ENCODE measurements at regions not wholly inside any gene's neighbourhood (a gene's known extent, or its start where the extent isn't known, plus 50 kb on each side); places are given as distances from the start of the nearest gene placed in this dataset.
"Not testable (repeated sequence)": the region's sequence is repeated elsewhere in the genome, so short reads cannot be mapped to it uniquely, and the experiment has no call there.

- no peak for DNase-seq (ENCODE audit: low read depth)
- in situ Hi-C loops (cut with HindIII; ENCODE audit: low pct_unique_long_range_greater_than_20kb, low sequenced_read_pairs), result no loop called here
Observed at GRCh38 chr7:79646278-79646677, 192.8 kb upstream of the MAGI2 start.

DNA sequence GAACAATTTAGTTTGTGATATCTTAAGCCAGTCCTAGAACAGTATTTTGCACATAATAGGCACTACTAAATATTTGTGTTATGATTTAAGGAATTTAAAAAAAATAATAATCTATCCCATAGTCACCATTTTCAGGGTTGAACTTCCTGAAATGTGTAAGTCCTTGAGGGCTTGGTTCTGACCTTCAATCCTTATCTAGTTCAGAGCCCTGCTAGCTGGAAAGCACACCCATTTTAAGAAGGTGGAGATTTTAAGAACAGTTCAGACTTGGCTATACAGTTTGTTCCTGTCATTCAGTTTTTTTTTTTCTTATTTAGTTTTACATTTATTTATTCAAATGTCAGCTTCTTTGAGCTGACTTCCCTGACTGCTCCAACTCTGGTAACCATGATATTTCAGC, 183.4 kb upstream of the MAGI2 start:
- in situ Hi-C loops (cut with HindIII; ENCODE audit: low pct_unique_long_range_greater_than_20kb, low sequenced_read_pairs), result no loop called here
- DNase-seq (ENCODE audit: low read depth), result no peak

GRCh38 chr7:79625921-79626320, 172.5 kb upstream of the MAGI2 start:
- in situ Hi-C loops (cut with HindIII; ENCODE audit: low pct_unique_long_range_greater_than_20kb, low sequenced_read_pairs); DNase-seq (ENCODE audit: low read depth): not testable (repeated sequence)

DNA sequence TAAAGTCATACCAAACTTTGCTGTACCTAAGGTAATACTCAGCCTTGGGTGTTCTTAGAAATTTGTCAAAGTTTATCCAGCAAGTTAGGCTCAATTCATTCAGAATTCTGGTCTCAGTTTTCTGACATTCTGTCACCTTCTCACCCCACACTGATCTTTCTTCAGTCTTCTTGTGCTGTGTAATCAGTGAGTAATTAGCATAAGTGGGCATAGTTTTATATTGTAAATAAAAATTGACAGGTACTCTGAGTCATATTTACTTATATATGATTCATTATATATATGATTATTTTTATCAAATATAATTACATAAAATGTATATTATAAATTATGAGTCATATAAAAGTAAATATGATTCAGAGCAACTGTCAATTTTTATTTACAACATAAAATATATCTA, 170.9 kb upstream of the MAGI2 start:
- in situ Hi-C loops (cut with HindIII; ENCODE audit: low pct_unique_long_range_greater_than_20kb, low sequenced_read_pairs), result no loop called here
- DNase-seq (ENCODE audit: low read depth), result no peak

- in situ Hi-C loops (cut with HindIII; ENCODE audit: low pct_unique_long_range_greater_than_20kb, low sequenced_read_pairs), result no loop called here
- DNase-seq (ENCODE audit: low read depth), result no peak
Observed at GRCh38 chr7:79622781-79623180, 169.3 kb upstream of the MAGI2 start.

DNA sequence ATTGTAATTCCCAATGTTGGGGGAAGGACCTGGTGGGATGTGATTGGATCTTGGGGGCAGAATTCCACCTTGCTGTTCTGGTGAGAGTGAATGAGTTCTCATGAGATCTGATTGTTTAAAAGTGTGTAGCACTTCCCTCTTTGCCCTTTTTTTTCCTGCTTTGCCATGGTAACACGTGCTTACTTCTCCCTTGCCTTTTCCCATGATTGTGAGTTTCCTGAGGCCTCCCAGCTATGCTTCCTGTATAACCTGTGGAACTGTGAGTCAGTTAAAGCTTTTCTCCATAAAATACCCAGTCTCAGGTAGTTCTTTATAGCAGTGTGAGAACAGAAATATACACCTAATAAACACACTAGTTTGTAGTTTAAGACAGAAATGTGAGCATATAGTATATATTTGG, 166.8 kb upstream of the MAGI2 start:
- DNase-seq (ENCODE audit: low read depth), result no peak
- in situ Hi-C loops (cut with HindIII; ENCODE audit: low pct_unique_long_range_greater_than_20kb, low sequenced_read_pairs), result no loop called here

DNA sequence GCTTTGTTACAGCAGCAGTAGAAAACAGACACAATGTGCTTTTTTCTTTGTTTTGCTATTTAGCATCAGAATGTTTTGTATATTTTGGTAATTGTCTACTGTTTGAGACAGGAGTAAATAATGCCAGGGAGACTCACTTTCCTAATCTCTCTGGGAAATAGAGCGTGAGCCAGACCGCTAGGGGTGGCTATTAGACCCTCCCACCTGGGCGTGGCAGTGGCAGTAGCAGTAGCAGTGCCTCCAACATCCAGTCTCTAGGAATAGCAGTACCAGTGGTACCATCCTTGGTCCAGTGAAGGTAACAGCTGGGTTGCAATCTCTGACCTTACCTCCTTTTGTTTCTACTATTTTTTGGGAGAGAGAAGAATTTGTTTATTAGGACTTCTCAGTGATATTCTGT, 165.7 kb upstream of the MAGI2 start:
- in situ Hi-C loops (cut with HindIII; ENCODE audit: low pct_unique_long_range_greater_than_20kb, low sequenced_read_pairs), result no loop called here
- DNase-seq (ENCODE audit: low read depth), result no peak

- in situ Hi-C loops (cut with HindIII; ENCODE audit: low pct_unique_long_range_greater_than_20kb, low sequenced_read_pairs), result no loop called here
- no peak for DNase-seq (ENCODE audit: low read depth)
Observed at GRCh38 chr7:79615871-79616640, 162.6 kb upstream of the MAGI2 start.

GRCh38 chr7:79615466-79615865, 162.0 kb upstream of the MAGI2 start:
- DNase-seq (ENCODE audit: low read depth), result no peak
- in situ Hi-C loops (cut with HindIII; ENCODE audit: low pct_unique_long_range_greater_than_20kb, low sequenced_read_pairs), result no loop called here

DNA sequence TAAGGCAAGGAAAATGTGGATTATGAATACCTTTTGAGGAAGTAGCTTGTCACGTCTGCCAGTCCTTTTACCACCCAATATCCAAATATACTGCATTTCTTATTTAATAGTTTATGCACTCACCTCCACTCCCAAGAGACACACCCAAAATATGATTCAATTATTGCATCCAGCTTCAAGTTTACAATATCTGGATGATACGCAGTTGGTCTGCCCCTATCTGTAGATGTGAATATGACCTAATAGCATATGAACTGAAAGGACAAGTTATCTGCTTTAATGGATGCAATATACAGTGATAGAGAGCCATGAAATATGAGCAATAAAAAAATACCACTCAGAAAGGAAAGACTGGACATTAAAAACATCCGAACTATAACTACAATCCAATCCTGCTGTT, 159.4 kb upstream of the MAGI2 start:
- in situ Hi-C loops (cut with HindIII; ENCODE audit: low pct_unique_long_range_greater_than_20kb, low sequenced_read_pairs), result no loop called here
- no peak for DNase-seq (ENCODE audit: low read depth)

DNA sequence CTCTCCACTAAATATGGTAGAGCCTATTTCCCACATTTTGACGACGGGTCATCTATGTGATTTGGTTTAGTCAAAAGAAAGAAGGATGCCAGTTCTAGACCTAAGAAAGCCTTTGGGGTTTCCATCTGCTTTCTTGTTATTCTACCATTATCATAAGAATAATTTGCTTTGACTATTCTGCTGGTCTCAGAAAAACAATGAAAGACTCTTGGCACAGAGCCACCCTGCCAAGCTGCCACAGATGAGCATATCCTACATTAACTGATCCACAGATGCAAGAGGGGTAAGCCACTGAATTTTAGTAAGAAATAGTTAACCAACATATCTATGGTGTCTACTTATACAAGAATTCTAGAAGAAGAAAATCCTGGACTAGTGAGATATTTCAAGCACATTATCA, 158.6 kb upstream of the MAGI2 start:
- no peak for DNase-seq (ENCODE audit: low read depth)
- in situ Hi-C loops (cut with HindIII; ENCODE audit: low pct_unique_long_range_greater_than_20kb, low sequenced_read_pairs), result no loop called here

- in situ Hi-C loops (cut with HindIII; ENCODE audit: low pct_unique_long_range_greater_than_20kb, low sequenced_read_pairs), result no loop called here
- no peak for DNase-seq (ENCODE audit: low read depth)
Observed at GRCh38 chr7:79610748-79611304, 157.4 kb upstream of the MAGI2 start.

DNA sequence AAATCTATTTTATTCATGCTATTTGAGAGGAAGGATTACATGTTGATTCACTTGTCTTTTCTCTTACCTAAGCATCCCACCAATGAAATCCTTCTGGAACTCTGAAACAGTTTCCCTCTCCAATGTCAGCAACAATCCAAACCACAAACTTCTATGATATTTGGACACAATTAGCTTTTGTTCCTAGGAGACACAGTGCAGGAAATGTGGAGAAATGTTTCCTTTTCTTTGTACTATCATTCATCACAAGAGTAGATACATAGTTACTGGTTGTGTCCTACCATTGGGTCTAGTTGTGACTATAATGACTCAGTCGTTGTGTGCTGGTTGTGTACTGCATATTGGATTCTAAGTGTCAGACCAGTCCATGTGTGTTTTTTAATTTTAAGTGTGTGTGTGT, 156.8 kb upstream of the MAGI2 start:
- in situ Hi-C loops (cut with HindIII; ENCODE audit: low pct_unique_long_range_greater_than_20kb, low sequenced_read_pairs), result no loop called here

DNA sequence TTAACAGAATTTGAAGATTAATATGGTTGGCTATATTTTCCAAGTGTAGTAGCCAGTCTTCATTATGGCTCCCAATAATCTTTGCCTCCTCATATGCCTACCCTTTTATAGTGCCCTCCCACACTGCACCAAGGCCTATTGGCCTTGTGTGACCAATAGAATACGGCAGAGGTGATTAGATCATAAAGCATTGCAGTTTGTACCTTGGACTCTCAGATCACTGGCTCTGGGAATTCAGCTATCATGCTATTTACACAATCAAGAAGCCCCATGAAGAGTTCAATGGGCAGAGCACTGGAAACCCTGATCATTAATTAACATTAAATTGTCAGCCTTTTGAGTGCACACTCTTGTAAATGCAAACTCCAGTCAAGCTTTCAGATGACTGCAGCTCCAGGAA, 154.5 kb upstream of the MAGI2 start:
- DNase-seq (ENCODE audit: low read depth), result no peak
- in situ Hi-C loops (cut with HindIII; ENCODE audit: low pct_unique_long_range_greater_than_20kb, low sequenced_read_pairs), result no loop called here

More for the DNA sequence above, 156.8 kb upstream of the MAGI2 start:
- no peak for DNase-seq (ENCODE audit: low read depth)

GRCh38 chr7:79604841-79605240, 151.4 kb upstream of the MAGI2 start:
- no peak for DNase-seq (ENCODE audit: low read depth)
- in situ Hi-C loops (cut with HindIII; ENCODE audit: low pct_unique_long_range_greater_than_20kb, low sequenced_read_pairs), result no loop called here

DNA sequence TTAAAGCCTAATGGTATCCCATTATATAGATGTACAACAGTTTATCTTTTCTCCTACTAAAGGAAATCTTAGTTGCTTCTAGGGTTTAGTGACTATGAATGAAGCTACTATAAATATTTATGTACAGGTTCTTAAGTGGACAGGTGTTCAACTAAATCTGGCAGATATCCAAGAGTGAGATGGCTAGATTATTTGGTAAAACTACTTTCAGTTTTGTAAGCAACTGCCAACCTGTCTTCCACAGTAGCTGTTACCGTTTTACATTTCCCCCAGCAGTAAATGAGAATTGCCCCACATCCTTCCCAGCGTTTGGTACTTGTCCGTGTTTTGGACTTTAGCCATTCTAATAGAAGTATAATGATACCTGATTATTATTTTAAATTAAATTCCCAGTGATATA, 144.9 kb upstream of the MAGI2 start:
- DNase-seq (ENCODE audit: low read depth), result no peak

DNA sequence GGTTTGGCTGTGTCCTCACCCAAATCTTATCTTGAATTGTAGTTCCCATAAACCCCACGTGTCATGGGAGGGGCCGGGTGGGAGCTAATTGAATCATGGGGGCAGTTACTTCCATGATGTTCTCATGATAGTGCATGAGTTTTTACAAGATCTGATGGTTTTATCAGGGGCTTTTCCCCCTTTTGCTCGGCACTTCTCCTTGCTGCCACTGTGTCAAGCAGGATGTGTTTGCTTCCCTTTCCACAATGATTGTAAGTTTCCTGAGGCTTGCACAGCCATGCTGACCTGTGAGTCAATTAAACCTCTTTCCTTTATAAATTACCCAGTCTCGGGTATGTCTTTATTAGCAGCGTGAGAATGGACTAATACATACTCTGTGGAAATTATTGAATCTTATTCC, 141.2 kb upstream of the MAGI2 start:
- in situ Hi-C loops (cut with HindIII; ENCODE audit: low pct_unique_long_range_greater_than_20kb, low sequenced_read_pairs), result not testable (repeated sequence)

More for the DNA sequence above, 144.9 kb upstream of the MAGI2 start:
- in situ Hi-C loops (cut with HindIII; ENCODE audit: low pct_unique_long_range_greater_than_20kb, low sequenced_read_pairs), result no loop called here

GRCh38 chr7:79593866-79594301, 140.4 kb upstream of the MAGI2 start:
- DNase-seq (ENCODE audit: low read depth), result peak; percentile 14
- in situ Hi-C loops (cut with HindIII; ENCODE audit: low pct_unique_long_range_greater_than_20kb, low sequenced_read_pairs), result no loop called here

More for the DNA sequence above, 141.2 kb upstream of the MAGI2 start:
- not testable (repeated sequence) for DNase-seq (ENCODE audit: low read depth)

DNA sequence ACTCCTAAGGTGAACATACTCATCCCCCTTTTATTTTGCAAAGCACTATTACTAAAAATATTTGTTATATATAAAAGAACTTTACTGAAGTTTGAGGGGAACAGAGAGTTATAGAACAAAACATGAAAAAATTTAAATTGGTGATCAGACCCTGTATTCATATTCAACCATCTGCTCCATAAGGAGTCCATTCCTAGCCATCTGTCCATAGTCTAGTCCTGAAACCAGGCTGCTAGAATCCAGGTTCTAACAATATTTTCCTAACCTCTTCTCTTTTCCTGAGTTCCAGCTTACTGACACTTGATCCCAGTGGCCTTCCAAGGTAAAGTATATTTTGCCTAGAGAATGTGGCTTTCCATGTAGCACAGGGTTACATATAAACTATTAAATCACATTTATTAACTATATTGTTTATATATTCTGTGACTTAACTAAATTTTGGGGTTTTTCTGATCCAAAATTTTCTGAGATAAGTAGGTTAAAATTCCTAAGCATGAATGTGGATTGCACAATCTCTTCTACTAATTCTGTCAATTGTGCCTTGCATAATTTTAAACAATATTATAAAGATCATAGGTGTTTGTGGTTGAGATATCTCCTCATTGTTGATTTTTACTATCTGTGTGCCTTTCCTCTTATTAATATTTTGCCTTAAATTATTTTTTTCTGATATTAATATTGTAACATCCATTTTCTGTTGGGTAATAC, 137.6 kb upstream of the MAGI2 start:
- in situ Hi-C loops (cut with HindIII; ENCODE audit: low pct_unique_long_range_greater_than_20kb, low sequenced_read_pairs), result no loop called here

More for the DNA sequence above, 137.6 kb upstream of the MAGI2 start:
- no peak for DNase-seq (ENCODE audit: low read depth)
